ENCODE measurements at regions not wholly inside any gene's neighbourhood (a gene's known extent, or its start where the extent isn't known, plus 50 kb on each side); places are given as distances from the start of the nearest gene placed in this dataset.

GRCh38 chr5:175765858-175766257 lies 105.5 kb upstream of the CPLX2 start:
- ATAC-seq (ENCODE audit: insufficient read depth, low read depth) (no peak), DNase-seq (no peak)
- Histone ChIP-seq H3K36me3 (ENCODE audit: insufficient read depth, low read length) (no peaks in the 10 kb centered on the region), H3K79me2 (ENCODE audit: insufficient read depth, low read length) (no peaks in the 10 kb centered on the region), H3K9ac (ENCODE audit: low read depth, low read length) (no peak overlapping the region), H3K27ac (ENCODE audit: low read length) (no peak overlapping the region), H3K4me3 (ENCODE audit: low read depth in 1 of 2, low read length in 2 of 2) (no peak overlapping the region), H3K4me2 (ENCODE audit: insufficient read depth, low read length) (no peak overlapping the region), H4K20me1 (ENCODE audit: insufficient read depth, low read length) (no peaks in the 10 kb centered on the region), H3K4me1 (ENCODE audit: insufficient read depth, low read length) (no peaks in the 10 kb centered on the region), H2AFZ (ENCODE audit: low read depth, low read length) (no peak overlapping the region), H3K9me3 (ENCODE audit: insufficient read depth, low read length, severe bottlenecking) (no peaks in the 10 kb centered on the region), H3K27me3 (ENCODE audit: insufficient read depth, low read length, poor library complexity) (peaks cover 3% of the 10 kb centered on the region)
- no peak for TF ChIP-seq EZH2 (IDR thresholded peaks at IDR 0.05; ENCODE audit: borderline replicate concordance, low read depth, low read length, severe bottlenecking)
- TF ChIP-seq, protein P1, sequence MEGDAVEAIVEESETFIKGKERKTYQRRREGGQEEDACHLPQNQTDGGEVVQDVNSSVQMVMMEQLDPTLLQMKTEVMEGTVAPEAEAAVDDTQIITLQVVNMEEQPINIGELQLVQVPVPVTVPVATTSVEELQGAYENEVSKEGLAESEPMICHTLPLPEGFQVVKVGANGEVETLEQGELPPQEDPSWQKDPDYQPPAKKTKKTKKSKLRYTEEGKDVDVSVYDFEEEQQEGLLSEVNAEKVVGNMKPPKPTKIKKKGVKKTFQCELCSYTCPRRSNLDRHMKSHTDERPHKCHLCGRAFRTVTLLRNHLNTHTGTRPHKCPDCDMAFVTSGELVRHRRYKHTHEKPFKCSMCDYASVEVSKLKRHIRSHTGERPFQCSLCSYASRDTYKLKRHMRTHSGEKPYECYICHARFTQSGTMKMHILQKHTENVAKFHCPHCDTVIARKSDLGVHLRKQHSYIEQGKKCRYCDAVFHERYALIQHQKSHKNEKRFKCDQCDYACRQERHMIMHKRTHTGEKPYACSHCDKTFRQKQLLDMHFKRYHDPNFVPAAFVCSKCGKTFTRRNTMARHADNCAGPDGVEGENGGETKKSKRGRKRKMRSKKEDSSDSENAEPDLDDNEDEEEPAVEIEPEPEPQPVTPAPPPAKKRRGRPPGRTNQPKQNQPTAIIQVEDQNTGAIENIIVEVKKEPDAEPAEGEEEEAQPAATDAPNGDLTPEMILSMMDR (IDR thresholded peaks at IDR 0.05; ENCODE audit: borderline replicate concordance, extremely low read depth, low read length, poor library complexity, severe bottlenecking): no peak

GRCh38 chr5:175766963-175767362 lies 104.4 kb upstream of the CPLX2 start:
- peaks cover 3% of the 10 kb centered on the region for H3K27me3 ChIP-seq (ENCODE audit: insufficient read depth, low read length, poor library complexity)
- no peak overlapping the region for H3K4me2 ChIP-seq (ENCODE audit: insufficient read depth, low read length)
- no peak for TF ChIP-seq EZH2 (IDR thresholded peaks at IDR 0.05; ENCODE audit: borderline replicate concordance, low read depth, low read length, severe bottlenecking)
- TF ChIP-seq, protein P1 (IDR thresholded peaks at IDR 0.05; ENCODE audit: borderline replicate concordance, extremely low read depth, low read length, poor library complexity, severe bottlenecking): no peak
- ATAC-seq (ENCODE audit: insufficient read depth, low read depth) (no peak), DNase-seq (no peak)
- H3K9ac ChIP-seq (ENCODE audit: low read depth, low read length): no peak overlapping the region
- H3K4me3 ChIP-seq (ENCODE audit: low read depth in 1 of 2, low read length in 2 of 2): no peak overlapping the region
- no peaks in the 10 kb centered on the region for H3K4me1 ChIP-seq (ENCODE audit: insufficient read depth, low read length)
- H2AFZ ChIP-seq (ENCODE audit: low read depth, low read length): no peak overlapping the region
- no peaks in the 10 kb centered on the region for H3K9me3 ChIP-seq (ENCODE audit: insufficient read depth, low read length, severe bottlenecking)
- no peak overlapping the region for H3K27ac ChIP-seq (ENCODE audit: low read length)
- no peaks in the 10 kb centered on the region for H4K20me1 ChIP-seq (ENCODE audit: insufficient read depth, low read length)
- no peaks in the 10 kb centered on the region for H3K36me3 ChIP-seq (ENCODE audit: insufficient read depth, low read length)
- H3K79me2 ChIP-seq (ENCODE audit: insufficient read depth, low read length): no peaks in the 10 kb centered on the region

DNA sequence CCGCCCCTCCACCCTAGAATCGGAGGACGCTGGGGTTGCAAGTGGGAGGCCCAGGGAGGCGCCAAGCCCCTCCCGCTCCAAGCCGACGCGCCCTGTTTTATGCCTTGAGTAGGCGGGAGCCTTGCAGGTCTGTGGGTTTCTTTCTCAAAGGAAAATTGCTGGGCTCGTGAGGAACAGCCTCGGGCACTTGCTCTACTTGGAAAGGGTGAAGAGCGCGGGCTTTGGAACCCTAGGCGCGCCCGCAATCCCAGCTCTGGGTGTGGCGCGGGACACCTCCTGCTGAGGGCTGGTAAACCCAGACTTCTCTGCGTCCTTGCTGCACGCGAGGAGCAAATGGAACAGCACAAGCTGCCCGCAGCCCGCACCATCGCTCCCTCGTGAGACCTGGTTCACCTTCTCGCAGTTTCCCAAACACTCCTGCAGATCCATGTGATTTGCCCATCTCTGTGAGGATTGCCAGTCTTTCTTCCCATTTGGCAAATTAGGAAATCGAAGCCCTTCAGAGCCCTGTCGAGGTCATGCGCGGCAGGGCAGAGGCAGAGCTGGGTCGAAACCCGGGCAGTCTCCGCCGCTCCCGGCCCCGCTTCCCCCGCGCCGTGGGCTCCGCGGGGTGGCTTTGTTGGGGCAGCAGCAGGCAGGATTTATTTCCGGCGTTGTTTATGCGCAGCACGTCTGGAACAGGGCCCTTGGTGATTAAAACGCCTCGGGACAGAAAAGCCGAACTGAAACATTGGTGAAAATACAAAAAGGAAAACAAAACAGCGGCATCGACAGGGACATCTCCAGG lies 98.4 kb upstream of the CPLX2 start:
- H3K27me3 ChIP-seq (ENCODE audit: insufficient read depth, low read length, poor library complexity): no peaks in the 10 kb centered on the region
- no peak for TF ChIP-seq EZH2 (IDR thresholded peaks at IDR 0.05; ENCODE audit: borderline replicate concordance, low read depth, low read length, severe bottlenecking)
- TF ChIP-seq, protein P1 (IDR thresholded peaks at IDR 0.05; ENCODE audit: borderline replicate concordance, extremely low read depth, low read length, poor library complexity, severe bottlenecking): no peak
- no peaks in the 10 kb centered on the region for H3K36me3 ChIP-seq (ENCODE audit: insufficient read depth, low read length)
- DNase-seq: no peak
- no peak overlapping the region for H3K4me3 ChIP-seq (ENCODE audit: low read depth in 1 of 2, low read length in 2 of 2)
- H3K9me3 ChIP-seq (ENCODE audit: insufficient read depth, low read length, severe bottlenecking): no peaks in the 10 kb centered on the region
- H2AFZ ChIP-seq (ENCODE audit: low read depth, low read length): no peak overlapping the region
- no peak for ATAC-seq (ENCODE audit: insufficient read depth, low read depth)
- no peak overlapping the region for H3K4me2 ChIP-seq (ENCODE audit: insufficient read depth, low read length)
- H3K27ac ChIP-seq (ENCODE audit: low read length): no peak overlapping the region
- H3K79me2 ChIP-seq (ENCODE audit: insufficient read depth, low read length): no peaks in the 10 kb centered on the region
- no peaks in the 10 kb centered on the region for H3K4me1 ChIP-seq (ENCODE audit: insufficient read depth, low read length)
- no peak overlapping the region for H3K9ac ChIP-seq (ENCODE audit: low read depth, low read length)
- no peaks in the 10 kb centered on the region; the same call in 1 of the 2 replicates for H4K20me1 ChIP-seq (ENCODE audit: insufficient read depth, low read length)
